Esophagus (tissue), 2 donors: ENCODE measurements at regions not wholly inside any gene's neighbourhood (a gene's known extent, or its start where the extent isn't known, plus 50 kb on each side); places are given as distances from the start of the nearest gene placed in this dataset.
"Not testable (repeated sequence)": the region's sequence is repeated elsewhere in the genome, so short reads cannot be mapped to it uniquely, and the experiment has no call there.

Experiments used
- H3K27ac ChIP-seq, 2 donors: one replicate each; pipeline ENCODE4 v1.5.1; 2013; ENCODE audit warnings: low read depth in 2 of 2, mild to moderate bottlenecking in 2 of 2, inconsistent platforms in 1 of 2, low read length in 1 of 2, moderate library complexity in 1 of 2
- H3K27me3 ChIP-seq, 2 donors: one replicate each; pipeline ENCODE4 v1.6.1; 2013; ENCODE audit warnings: low read length in 2 of 2, control low read depth in 1 of 2, mild to moderate bottlenecking in 1 of 2; ENCODE audit not compliant: insufficient read depth in 2 of 2, control insufficient read depth in 1 of 2
- H3K36me3 ChIP-seq, 2 donors: one replicate each; pipeline ENCODE4 v1.6.1; 2013; ENCODE audit warnings: low read length in 1 of 2; ENCODE audit not compliant: control insufficient read depth in 2 of 2, insufficient read depth in 2 of 2
- H3K4me1 ChIP-seq, 2 donors: one replicate each; pipeline ENCODE4 v1.6.1; 2013; ENCODE audit warnings: low read length in 1 of 2; ENCODE audit not compliant: control insufficient read depth in 2 of 2, insufficient read depth in 2 of 2
- H3K4me3 ChIP-seq, 2 donors: one replicate each; pipeline ENCODE4 v1.5.1; 2013; ENCODE audit warnings: low read length in 2 of 2, mild to moderate bottlenecking in 2 of 2, low read depth in 1 of 2, moderate library complexity in 1 of 2
- H3K9me3 ChIP-seq, 2 donors: one replicate each; pipeline ENCODE4 v1.6.1; 2013; ENCODE audit warnings: mild to moderate bottlenecking in 2 of 2, low read depth in 1 of 2, low read length in 1 of 2, moderate library complexity in 1 of 2; ENCODE audit not compliant: control insufficient read depth in 2 of 2, insufficient read depth in 1 of 2
- WGBS, 2 donors: extraction: QIAGEN DNeasy Blood & Tissue Kit; methylation state at CpG; one replicate each; pipeline ENCODE4 v1.1.7; 2013; 5-methylcytosine and 5-hydroxymethylcytosine counted together
- donor health status: healthy with polysubstance abuse.
- donor health status: Bipolar disorder and iron deficiency.

GRCh38 chr9:22170556-22170955 is 161.5 kb upstream of the CDKN2B start:
- H3K36me3 ChIP-seq = no peaks in the 10 kb centered on the region
- no peak overlapping the region for H3K4me3 ChIP-seq
- H3K4me1 ChIP-seq = no peaks in the 10 kb centered on the region
- no peak overlapping the region for H3K27ac ChIP-seq
- no peaks in the 10 kb centered on the region for H3K27me3 ChIP-seq
- WGBS, 2 donors = 66 to 68% methylated on average over 2 of the region's 2 CpGs
- no peaks in the 10 kb centered on the region for H3K9me3 ChIP-seq

DNA sequence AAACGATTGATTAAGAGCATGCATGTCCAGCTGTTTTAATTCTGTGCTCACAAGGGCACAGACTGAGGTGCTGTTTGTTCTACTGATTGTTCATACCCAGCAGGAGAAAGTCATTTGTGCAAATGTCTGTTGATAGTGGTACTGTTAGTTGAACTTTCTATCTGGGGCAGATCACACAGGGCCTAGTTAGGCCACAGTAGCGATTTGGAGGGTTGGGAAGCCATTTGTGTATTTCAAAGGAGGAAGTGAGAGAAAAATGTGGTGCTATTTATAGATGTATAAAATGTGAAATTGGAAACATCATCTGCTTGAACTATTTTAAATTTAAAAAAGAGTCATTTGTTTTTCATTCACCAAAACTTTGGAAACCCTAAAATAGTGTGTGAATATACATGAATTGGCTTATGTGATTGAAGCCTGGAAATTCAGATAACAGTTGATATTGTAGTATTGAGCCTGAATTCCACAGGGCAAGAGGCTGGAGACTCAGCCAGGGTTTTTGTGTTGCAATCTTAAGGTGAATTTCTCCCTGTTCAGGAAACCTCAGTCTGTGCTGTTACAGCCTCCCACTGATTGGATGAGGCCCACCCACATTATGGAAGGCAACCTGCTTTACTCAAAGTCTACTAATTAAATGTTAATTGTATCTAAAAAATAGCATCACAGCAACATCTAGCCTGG is 162.0 kb upstream of the CDKN2B start:
- no peaks in the 10 kb centered on the region for H3K9me3 ChIP-seq
- WGBS, 2 donors = 57 to 68% methylated on average over 2 of the region's 2 CpGs
- H3K36me3 ChIP-seq = no peaks in the 10 kb centered on the region
- no peak overlapping the region for H3K27ac ChIP-seq
- H3K4me3 ChIP-seq = no peak overlapping the region
- H3K27me3 ChIP-seq = no peaks in the 10 kb centered on the region
- H3K4me1 ChIP-seq = no peaks in the 10 kb centered on the region

DNA sequence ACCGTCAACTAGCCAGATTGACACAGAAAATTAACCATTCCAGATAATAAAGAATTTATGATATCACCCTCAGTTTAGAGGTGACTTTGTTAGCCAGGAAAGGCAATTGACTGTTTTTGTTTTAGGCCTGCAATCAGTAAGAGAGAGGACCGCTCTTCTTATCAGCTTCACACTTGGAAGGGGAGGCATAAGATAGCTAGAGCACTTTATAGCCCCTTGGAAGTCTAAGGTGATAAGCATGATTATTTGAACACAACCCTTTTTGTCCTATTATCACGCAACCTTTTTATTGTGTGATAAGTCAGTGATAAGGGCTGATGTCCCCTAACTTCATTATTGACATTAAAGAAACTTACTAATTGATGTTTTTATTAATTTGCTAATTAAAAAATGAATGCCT is 162.6 kb upstream of the CDKN2B start:
- WGBS, 2 donors = 76 to 93% methylated on average over 3 of the region's 3 CpGs
- Histone ChIP-seq H3K4me1 (no peaks in the 10 kb centered on the region), H3K4me3 (no peak overlapping the region), H3K27me3 (no peaks in the 10 kb centered on the region), H3K36me3 (no peaks in the 10 kb centered on the region), H3K9me3 (no peaks in the 10 kb centered on the region), H3K27ac (no peak overlapping the region)

- no peaks in the 10 kb centered on the region for H3K4me1 ChIP-seq
- no peaks in the 10 kb centered on the region for H3K27me3 ChIP-seq
- H3K36me3 ChIP-seq = no peaks in the 10 kb centered on the region
- WGBS, 2 donors = 84 to 90% methylated on average over 2 of the region's 2 CpGs
- no peak overlapping the region for H3K4me3 ChIP-seq
- H3K9me3 ChIP-seq = no peaks in the 10 kb centered on the region
- no peak overlapping the region for H3K27ac ChIP-seq
Observed at GRCh38 chr9:22173908-22174307, 164.8 kb upstream of the CDKN2B start.

- WGBS, 2 donors = 72 to 84% methylated on average over 2 of the region's 2 CpGs
- no peaks in the 10 kb centered on the region for H3K27me3 ChIP-seq
- no peaks in the 10 kb centered on the region for H3K4me1 ChIP-seq
- H3K36me3 ChIP-seq = no peaks in the 10 kb centered on the region
- H3K9me3 ChIP-seq = no peaks in the 10 kb centered on the region
- H3K4me3 ChIP-seq = no peak overlapping the region
- no peak overlapping the region for H3K27ac ChIP-seq
Observed at GRCh38 chr9:22175972-22176545, 167.0 kb upstream of the CDKN2B start.

DNA sequence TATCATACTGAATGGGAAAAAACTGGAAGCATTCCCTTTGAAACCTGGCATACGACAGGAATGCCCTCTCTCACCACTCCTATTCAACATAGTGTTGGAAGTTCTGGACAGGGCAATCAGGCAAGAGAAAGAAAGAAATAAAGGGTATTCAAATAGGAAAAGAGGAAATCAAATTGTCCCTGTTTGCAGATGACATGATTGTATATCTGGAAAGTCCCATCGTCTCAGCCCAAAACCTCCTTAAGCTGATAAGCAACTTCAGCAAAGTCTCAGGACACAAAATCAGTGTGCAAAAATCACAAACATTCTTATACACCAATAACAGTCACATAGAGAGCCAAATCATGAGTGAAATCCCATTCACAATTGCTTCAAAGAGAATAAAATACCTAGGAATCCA is 171.9 kb upstream of the CDKN2B start:
- not testable (repeated sequence) for H3K27me3 ChIP-seq, H3K4me1 ChIP-seq, H3K27ac ChIP-seq, H3K9me3 ChIP-seq, H3K4me3 ChIP-seq, H3K36me3 ChIP-seq
- 91 to 92% methylated on average over 2 of the region's 2 CpGs for WGBS, 2 donors

DNA sequence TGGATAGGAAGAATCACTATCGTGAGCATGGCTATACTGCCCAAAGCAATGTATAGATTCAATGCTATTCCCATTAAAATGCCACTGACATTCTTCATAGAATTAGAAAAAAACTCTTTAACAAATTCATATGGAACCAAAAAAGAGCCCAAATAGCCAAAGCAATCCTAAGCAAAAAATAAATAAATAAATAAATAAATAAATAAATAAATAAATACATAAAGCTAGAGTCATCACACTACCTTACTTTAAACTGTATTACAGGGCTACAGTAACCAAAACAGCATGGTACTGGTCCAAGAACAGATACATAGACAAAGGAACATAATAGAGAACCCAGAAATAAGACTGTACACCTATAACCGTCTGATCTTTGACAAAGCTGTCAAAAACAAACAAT is 180.4 kb upstream of the CDKN2B start:
- H3K27me3 ChIP-seq = no peaks in the 10 kb centered on the region
- 76 to 79% methylated on average over 2 of the region's 2 CpGs for WGBS, 2 donors

GRCh38 chr9:22197000-22197399 is 187.9 kb upstream of the CDKN2B start:
- H3K36me3 ChIP-seq, H3K4me3 ChIP-seq, H3K9me3 ChIP-seq, H3K4me1 ChIP-seq, H3K27me3 ChIP-seq, H3K27ac ChIP-seq: not testable (repeated sequence)
- 92% methylated on average over 2 of the region's 2 CpGs for WGBS, 2 donors

More for the DNA sequence above, 180.4 kb upstream of the CDKN2B start:
- Histone ChIP-seq H3K27ac (no peak overlapping the region), H3K9me3 (no peaks in the 10 kb centered on the region), H3K4me1 (no peaks in the 10 kb centered on the region), H3K4me3 (no peak overlapping the region), H3K36me3 (no peaks in the 10 kb centered on the region)

GRCh38 chr9:22198681-22199080 is 189.6 kb upstream of the CDKN2B start:
- Histone ChIP-seq H3K27me3 (no peaks in the 10 kb centered on the region), H3K4me3 (no peak overlapping the region), H3K9me3 (no peaks in the 10 kb centered on the region), H3K4me1 (peaks cover 0 to 4% of the 10 kb centered on the region in 2 donors), H3K36me3 (no peaks in the 10 kb centered on the region), H3K27ac (no peak overlapping the region)

- Histone ChIP-seq H3K36me3 (no peaks in the 10 kb centered on the region), H3K27ac (no peak overlapping the region), H3K9me3 (no peaks in the 10 kb centered on the region), H3K4me3 (no peak overlapping the region), H3K27me3 (no peaks in the 10 kb centered on the region), H3K4me1 (peaks cover 0 to 4% of the 10 kb centered on the region in 2 donors)
- 89 to 90% methylated on average over 1 of the region's 1 CpG for WGBS, 2 donors
Observed at GRCh38 chr9:22201256-22201655, 192.2 kb upstream of the CDKN2B start.
